ENCODE measurements at regions not wholly inside any gene's neighbourhood (a gene's known extent, or its start where the extent isn't known, plus 50 kb on each side); places are given as distances from the start of the nearest gene placed in this dataset.

DNA sequence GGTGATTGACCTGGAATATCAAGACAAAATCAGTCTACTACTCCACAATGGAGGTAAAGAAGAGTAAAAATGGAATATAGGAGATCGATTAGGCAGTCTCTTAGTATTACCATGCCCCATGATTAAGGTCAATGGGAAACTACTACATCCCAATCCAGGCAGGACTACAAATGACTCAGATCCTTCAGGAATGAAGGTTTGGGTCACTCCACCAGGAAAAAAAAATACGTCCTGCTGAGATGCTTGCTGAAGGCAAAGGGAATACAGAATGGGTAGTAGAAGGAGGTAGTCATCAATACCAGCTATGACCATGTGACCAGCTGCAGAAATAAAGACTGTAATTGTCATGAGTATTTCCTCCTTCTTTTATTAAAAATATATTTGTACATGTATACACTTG, 103.4 kb upstream of the NPAS2 start:
- Histone ChIP-seq H3K27me3 (ENCODE audit: control insufficient read depth in 2 of 2, insufficient read depth in 2 of 2, low read length in 2 of 2) (peaks cover 6 to 13% of the 10 kb centered on the region in 2 experiments), H3K4me1 (ENCODE audit: control insufficient read depth, extremely low read depth, insufficient read depth, low read length) (no peaks in the 10 kb centered on the region), H3K79me2 (ENCODE audit: control insufficient read depth, insufficient read depth, low read length) (no peaks in the 10 kb centered on the region), H3K9me3 (replicated peaks; ENCODE audit: control insufficient read depth, insufficient read depth, low read length) (no peaks in the 10 kb centered on the region), H3K4me3 (replicated peaks in 1 of 3; ENCODE audit: insufficient read depth in 1 of 3, low read depth in 1 of 3, low read length in 3 of 3) (no peak overlapping the region), H3K4me2 (ENCODE audit: insufficient read depth, low read length) (no peak overlapping the region), H3K36me3 (ENCODE audit: control insufficient read depth in 2 of 2, extremely low read depth in 1 of 2, insufficient read depth in 2 of 2, low read length in 2 of 2) (no peaks in the 10 kb centered on the region), H3K9me1 (replicated peaks; ENCODE audit: control insufficient read depth, extremely low read depth, insufficient read depth, low read length) (no peaks in the 10 kb centered on the region), H3K9ac (replicated peaks; ENCODE audit: extremely low read depth, insufficient read depth, low read length) (no peak overlapping the region), H2AFZ (ENCODE audit: low read depth, low read length) (no peak overlapping the region), H4K20me1 (replicated peaks; ENCODE audit: control insufficient read depth, extremely low read depth, insufficient read depth, low read length) (no peaks in the 10 kb centered on the region), H3K27ac (ENCODE audit: insufficient read depth, low read depth, low read length) (no peak overlapping the region)
- TF ChIP-seq POLR2A (IDR thresholded peaks at IDR 0.05; ENCODE audit: low read depth, low read length): no peak
- no peak for TF ChIP-seq JUN (IDR thresholded peaks at IDR 0.05; ENCODE audit: borderline replicate concordance, insufficient read depth, insufficient read length, low read depth)
- intact Hi-C loops (cut with micrococcal nuclease): no loop called here
- dilution Hi-C loops (cut with MboI; ENCODE audit: extremely low pct_ligation_motif_present, low sequenced_read_pairs): no loop called here
- FAIRE-seq (no peak), DNase-seq (ENCODE audit: low read depth, low spot score) (no peak)
- BruUV-seq (replicated peaks): no TSS peak
- POLR2A ChIA-PET: no interaction called here
- CTCF ChIA-PET: no interaction called here

DNA sequence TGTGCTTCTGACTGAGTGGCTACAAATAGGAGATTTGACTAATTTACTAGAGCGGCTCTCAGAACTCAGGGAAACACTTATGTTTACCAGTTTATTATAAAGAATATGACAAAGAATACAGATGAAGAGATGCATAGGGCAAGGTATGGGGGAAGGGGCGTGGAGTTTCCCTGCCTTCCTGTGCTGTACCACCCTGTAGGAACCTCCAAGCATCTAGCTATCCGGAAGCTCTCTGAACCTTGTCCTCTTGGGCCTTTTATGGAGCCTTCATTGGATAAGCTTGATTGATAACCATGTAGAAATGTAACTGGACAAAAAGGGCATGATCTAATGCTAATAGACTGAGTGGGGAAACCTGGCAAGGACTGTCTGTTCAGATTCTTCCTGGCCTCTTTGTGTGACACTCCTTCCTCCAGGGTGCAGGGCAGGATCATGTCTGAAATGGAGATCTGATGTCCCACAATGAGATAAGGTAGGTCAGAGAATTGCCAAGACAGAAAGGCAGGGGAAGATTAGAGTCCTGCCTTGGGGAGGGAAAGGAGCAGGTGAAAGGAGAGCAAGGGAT, 101.8 kb upstream of the NPAS2 start:
- dilution Hi-C loops (cut with MboI; ENCODE audit: extremely low pct_ligation_motif_present, low sequenced_read_pairs) (no loop called here), intact Hi-C loops (cut with micrococcal nuclease) (no loop called here)
- no peak for TF ChIP-seq POLR2AphosphoS5 (IDR thresholded peaks at IDR 0.05; ENCODE audit: insufficient read depth, low read depth, low read length)
- no peak for TF ChIP-seq MAX (IDR thresholded peaks at IDR 0.05; ENCODE audit: insufficient read depth, insufficient read length)
- no peak for TF ChIP-seq JUN (IDR thresholded peaks at IDR 0.05; ENCODE audit: borderline replicate concordance, insufficient read depth, insufficient read length, low read depth)
- TF ChIP-seq EZH2 (IDR thresholded peaks at IDR 0.05; ENCODE audit: borderline replicate concordance, low read depth, low read length, severe bottlenecking): no peak
- no peak for TF ChIP-seq FOS (IDR thresholded peaks at IDR 0.05; ENCODE audit: borderline replicate concordance, insufficient read depth, low read length)
- TF ChIP-seq MYC (IDR thresholded peaks at IDR 0.05; ENCODE audit: low read depth, low read length): no peak
- TF ChIP-seq GATA2 (IDR thresholded peaks at IDR 0.05; ENCODE audit: insufficient read depth, insufficient read length, low read depth, low read length): no peak
- TF ChIP-seq, protein P1, sequence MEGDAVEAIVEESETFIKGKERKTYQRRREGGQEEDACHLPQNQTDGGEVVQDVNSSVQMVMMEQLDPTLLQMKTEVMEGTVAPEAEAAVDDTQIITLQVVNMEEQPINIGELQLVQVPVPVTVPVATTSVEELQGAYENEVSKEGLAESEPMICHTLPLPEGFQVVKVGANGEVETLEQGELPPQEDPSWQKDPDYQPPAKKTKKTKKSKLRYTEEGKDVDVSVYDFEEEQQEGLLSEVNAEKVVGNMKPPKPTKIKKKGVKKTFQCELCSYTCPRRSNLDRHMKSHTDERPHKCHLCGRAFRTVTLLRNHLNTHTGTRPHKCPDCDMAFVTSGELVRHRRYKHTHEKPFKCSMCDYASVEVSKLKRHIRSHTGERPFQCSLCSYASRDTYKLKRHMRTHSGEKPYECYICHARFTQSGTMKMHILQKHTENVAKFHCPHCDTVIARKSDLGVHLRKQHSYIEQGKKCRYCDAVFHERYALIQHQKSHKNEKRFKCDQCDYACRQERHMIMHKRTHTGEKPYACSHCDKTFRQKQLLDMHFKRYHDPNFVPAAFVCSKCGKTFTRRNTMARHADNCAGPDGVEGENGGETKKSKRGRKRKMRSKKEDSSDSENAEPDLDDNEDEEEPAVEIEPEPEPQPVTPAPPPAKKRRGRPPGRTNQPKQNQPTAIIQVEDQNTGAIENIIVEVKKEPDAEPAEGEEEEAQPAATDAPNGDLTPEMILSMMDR (IDR thresholded peaks at IDR 0.05; ENCODE audit: extremely low read depth in 1 of 2, insufficient read depth in 1 of 2, low read depth in 1 of 2, low read length in 2 of 2): no peak
- no peak for TF ChIP-seq POLR2A (IDR thresholded peaks at IDR 0.05; ENCODE audit: low read depth, low read length)
- ChIA-PET POLR2A (no interaction called here), CTCF (no interaction called here)
- Histone ChIP-seq H3K36me3 (ENCODE audit: control insufficient read depth in 2 of 2, extremely low read depth in 1 of 2, insufficient read depth in 2 of 2, low read length in 2 of 2) (no peaks in the 10 kb centered on the region), H3K4me1 (ENCODE audit: control insufficient read depth, extremely low read depth, insufficient read depth, low read length) (no peaks in the 10 kb centered on the region), H3K27me3 (ENCODE audit: control insufficient read depth in 2 of 2, insufficient read depth in 2 of 2, low read length in 2 of 2) (peaks cover 7 to 20% of the 10 kb centered on the region in 2 experiments), H3K4me3 (replicated peaks in 1 of 3; ENCODE audit: insufficient read depth in 1 of 3, low read depth in 1 of 3, low read length in 3 of 3) (no peak overlapping the region), H3K79me2 (ENCODE audit: control insufficient read depth, insufficient read depth, low read length) (no peaks in the 10 kb centered on the region), H2AFZ (ENCODE audit: low read depth, low read length) (no peak overlapping the region), H3K9ac (replicated peaks; ENCODE audit: extremely low read depth, insufficient read depth, low read length) (no peak overlapping the region), H3K27ac (ENCODE audit: insufficient read depth, low read depth, low read length) (no peak overlapping the region), H3K4me2 (ENCODE audit: insufficient read depth, low read length) (no peak overlapping the region), H4K20me1 (replicated peaks; ENCODE audit: control insufficient read depth, extremely low read depth, insufficient read depth, low read length) (no peaks in the 10 kb centered on the region), H3K9me3 (replicated peaks; ENCODE audit: control insufficient read depth, insufficient read depth, low read length) (no peaks in the 10 kb centered on the region), H3K9me1 (replicated peaks; ENCODE audit: control insufficient read depth, extremely low read depth, insufficient read depth, low read length) (no peaks in the 10 kb centered on the region)
- BruUV-seq (replicated peaks): no TSS peak
- no peak for FAIRE-seq
- DNase-seq (ENCODE audit: low read depth, low spot score): no peak
